ENCODE measurements at regions not wholly inside any gene's neighbourhood (a gene's known extent, or its start where the extent isn't known, plus 50 kb on each side); places are given as distances from the start of the nearest gene placed in this dataset.

DNA sequence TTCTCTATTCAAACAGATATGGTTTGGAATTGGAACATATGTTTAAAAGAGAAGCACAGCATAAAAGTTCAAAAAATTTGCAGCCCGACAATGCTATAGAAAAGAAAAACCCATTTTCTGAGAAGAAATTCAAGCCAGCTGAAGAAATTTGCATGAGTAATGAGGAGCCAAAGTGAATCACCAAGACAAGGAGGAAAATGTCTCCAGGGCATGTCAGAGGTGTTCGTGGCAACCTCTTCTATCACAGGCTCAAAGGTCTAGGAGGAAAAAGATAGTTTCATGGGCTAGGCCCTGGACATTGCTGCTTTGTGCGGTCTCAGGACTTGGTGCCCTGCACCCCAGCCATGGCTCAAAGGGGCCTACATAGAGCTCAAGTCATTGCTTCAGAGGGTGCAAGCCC is 134.8 kb upstream of the ADAMTS16 start:
- Mint-ChIP-seq H3K9me3 (peaks cover 3% of the 10 kb centered on the region), H3K27ac (no peak overlapping the region), H3K27me3 (ENCODE audit: low read depth) (peaks cover 27% of the 10 kb centered on the region), H3K36me3 (no peaks in the 10 kb centered on the region), H3K4me1 (no peaks in the 10 kb centered on the region), H3K4me3 (no peak overlapping the region)
- TF ChIP-seq, protein P1, sequence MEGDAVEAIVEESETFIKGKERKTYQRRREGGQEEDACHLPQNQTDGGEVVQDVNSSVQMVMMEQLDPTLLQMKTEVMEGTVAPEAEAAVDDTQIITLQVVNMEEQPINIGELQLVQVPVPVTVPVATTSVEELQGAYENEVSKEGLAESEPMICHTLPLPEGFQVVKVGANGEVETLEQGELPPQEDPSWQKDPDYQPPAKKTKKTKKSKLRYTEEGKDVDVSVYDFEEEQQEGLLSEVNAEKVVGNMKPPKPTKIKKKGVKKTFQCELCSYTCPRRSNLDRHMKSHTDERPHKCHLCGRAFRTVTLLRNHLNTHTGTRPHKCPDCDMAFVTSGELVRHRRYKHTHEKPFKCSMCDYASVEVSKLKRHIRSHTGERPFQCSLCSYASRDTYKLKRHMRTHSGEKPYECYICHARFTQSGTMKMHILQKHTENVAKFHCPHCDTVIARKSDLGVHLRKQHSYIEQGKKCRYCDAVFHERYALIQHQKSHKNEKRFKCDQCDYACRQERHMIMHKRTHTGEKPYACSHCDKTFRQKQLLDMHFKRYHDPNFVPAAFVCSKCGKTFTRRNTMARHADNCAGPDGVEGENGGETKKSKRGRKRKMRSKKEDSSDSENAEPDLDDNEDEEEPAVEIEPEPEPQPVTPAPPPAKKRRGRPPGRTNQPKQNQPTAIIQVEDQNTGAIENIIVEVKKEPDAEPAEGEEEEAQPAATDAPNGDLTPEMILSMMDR (IDR thresholded peaks at IDR 0.05; ENCODE audit: unreplicated experiment), result no peak
- DNase-seq (ENCODE audit: low spot score in 2 of 2, unreplicated experiment in 2 of 2), result no peak

DNA sequence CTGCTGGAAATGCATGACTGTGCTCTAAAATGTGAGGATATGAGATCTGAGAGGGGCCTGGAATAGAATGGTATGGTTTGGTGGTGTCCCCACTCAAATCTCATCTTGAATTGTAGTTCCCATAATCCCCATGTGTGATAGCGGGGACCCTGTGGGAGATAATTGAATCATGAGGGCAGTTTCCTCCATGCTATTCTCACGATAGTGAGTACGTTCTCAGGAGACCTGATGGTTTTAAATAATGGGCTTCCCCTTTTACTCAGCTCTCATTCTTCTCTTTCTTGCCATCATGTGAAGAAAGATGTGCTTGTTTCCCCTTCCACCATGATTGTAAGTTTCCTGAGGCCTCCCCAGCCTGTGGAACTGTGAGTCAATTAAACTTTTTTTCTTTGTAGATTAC is 133.6 kb upstream of the ADAMTS16 start:
- TF ChIP-seq, protein P1 (IDR thresholded peaks at IDR 0.05; ENCODE audit: unreplicated experiment), result no peak
- Mint-ChIP-seq H3K27me3 (ENCODE audit: low read depth) (peaks cover 30% of the 10 kb centered on the region), H3K27ac (no peak overlapping the region), H3K9me3 (no peaks in the 10 kb centered on the region), H3K4me3 (no peak overlapping the region), H3K36me3 (no peaks in the 10 kb centered on the region), H3K4me1 (no peaks in the 10 kb centered on the region)
- no peak for DNase-seq (ENCODE audit: low spot score in 2 of 2, unreplicated experiment in 2 of 2)

DNA sequence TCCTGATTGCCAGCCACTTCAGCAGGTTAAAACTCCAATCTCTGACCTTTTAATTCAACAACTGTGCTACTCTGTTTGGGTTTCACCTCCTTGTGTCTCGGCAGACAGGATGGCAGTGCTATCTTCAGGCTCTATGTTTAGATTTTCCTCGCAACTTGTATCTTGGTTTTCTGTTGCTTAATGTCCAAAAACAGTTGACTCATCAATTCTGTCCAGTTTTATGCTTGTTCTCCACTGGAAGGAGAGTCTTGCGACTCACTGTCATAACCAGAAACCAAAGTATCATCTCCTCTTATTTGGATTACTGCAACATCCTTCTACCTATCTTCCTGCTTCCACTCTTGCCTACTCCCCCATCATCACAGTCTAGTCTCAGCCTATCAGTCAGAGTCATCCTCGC is 130.9 kb upstream of the ADAMTS16 start:
- peaks cover 22% of the 10 kb centered on the region for H3K27me3 Mint-ChIP-seq (ENCODE audit: low read depth)
- DNase-seq (ENCODE audit: low spot score in 2 of 2, unreplicated experiment in 2 of 2), result no peak
- H3K4me3 Mint-ChIP-seq, result no peak overlapping the region
- no peaks in the 10 kb centered on the region for H3K4me1 Mint-ChIP-seq
- no peaks in the 10 kb centered on the region for H3K9me3 Mint-ChIP-seq
- no peaks in the 10 kb centered on the region for H3K36me3 Mint-ChIP-seq
- H3K27ac Mint-ChIP-seq, result no peak overlapping the region
- TF ChIP-seq, protein P1 (IDR thresholded peaks at IDR 0.05; ENCODE audit: unreplicated experiment), result no peak

DNA sequence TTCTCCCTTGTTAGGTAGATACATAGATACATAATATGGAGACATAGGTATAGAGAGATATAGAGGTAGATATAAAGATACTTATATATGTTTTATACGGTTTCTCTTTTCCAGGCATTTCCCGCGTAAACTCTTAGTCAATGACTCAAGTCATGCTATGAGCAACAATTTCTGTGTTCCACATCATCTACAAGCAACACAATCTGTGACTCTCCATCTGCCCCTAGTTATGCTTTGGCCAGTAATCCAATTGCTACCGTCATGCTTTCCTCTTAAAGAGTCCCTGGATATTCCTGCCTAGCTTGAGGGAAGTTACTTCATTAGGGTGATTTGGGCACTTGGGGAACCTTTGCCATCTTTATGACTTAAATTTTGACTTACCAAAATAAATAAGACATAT is 129.0 kb upstream of the ADAMTS16 start:
- DNase-seq (ENCODE audit: low spot score in 2 of 2, unreplicated experiment in 2 of 2), result no peak
- Mint-ChIP-seq H3K36me3 (no peaks in the 10 kb centered on the region), H3K9me3 (no peaks in the 10 kb centered on the region), H3K27me3 (ENCODE audit: low read depth) (peaks cover 19% of the 10 kb centered on the region), H3K4me3 (no peak overlapping the region), H3K4me1 (peaks cover 3% of the 10 kb centered on the region), H3K27ac (no peak overlapping the region)
- TF ChIP-seq, protein P1 (IDR thresholded peaks at IDR 0.05; ENCODE audit: unreplicated experiment), result no peak

DNA sequence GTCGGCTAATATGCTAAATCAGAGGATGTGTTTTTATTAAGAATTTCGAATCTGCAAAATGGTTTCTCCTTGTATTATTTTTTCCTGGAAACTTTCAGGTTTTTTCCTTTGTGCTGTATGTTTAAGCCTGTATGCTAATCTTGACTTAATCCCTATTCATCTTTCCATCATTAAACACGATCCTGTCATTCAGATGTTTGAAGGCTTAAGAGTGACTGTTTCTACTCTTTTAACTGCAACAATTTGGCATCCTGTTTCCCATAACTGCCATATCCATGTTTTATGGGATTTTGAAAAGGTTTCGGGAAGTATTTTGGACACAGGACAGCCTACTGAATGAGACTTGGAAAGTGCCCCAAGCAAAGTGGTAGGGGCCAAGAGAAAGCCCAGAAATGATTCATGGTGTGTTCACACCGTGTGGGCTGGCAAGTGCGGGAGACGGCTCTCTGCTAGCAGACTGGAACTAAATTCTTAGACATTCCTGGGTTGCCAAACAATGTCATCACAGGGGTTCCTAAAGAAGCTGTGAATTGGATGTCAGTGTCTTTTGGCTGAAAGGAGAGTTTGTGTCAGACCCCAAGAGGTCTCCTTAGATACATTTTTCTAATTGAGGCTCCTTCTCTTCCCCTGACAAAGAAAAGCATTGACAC is 125.4 kb upstream of the ADAMTS16 start:
- Mint-ChIP-seq H3K4me3 (no peak overlapping the region), H3K9me3 (peaks cover 3% of the 10 kb centered on the region), H3K27me3 (ENCODE audit: low read depth) (peaks cover 13% of the 10 kb centered on the region), H3K27ac (no peak overlapping the region), H3K36me3 (no peaks in the 10 kb centered on the region), H3K4me1 (peaks cover 3% of the 10 kb centered on the region)
- no peak for DNase-seq (ENCODE audit: low spot score in 2 of 2, unreplicated experiment in 2 of 2)
- TF ChIP-seq, protein P1 (IDR thresholded peaks at IDR 0.05; ENCODE audit: unreplicated experiment), result no peak
